Endothelial cell of umbilical vein (primary cell): ENCODE measurements at regions not wholly inside any gene's neighbourhood (a gene's known extent, or its start where the extent isn't known, plus 50 kb on each side); places are given as distances from the start of the nearest gene placed in this dataset.

Experiments used
- BruUV-seq: library from RNA; stranded (reverse); fragments of 400-500 nt; replicated peaks from 2 replicates; lab custom pipeline; 2021; lab: Mats Ljungman, UMichigan
- CTCF ChIA-PET: fragments of 300-600, 350-600 bp; sonication (Branson Sonifier 250); formaldehyde crosslinking; loops from one replicate; lab custom pipeline; 2021; ENCODE audit warnings: antibody characterized with exemption, inconsistent platforms; lab: Charles Lee
- POLR2A ChIA-PET: fragments of 300-600, 350-600 bp; sonication (Branson Sonifier 250); formaldehyde crosslinking; loops from one replicate; lab custom pipeline; 2021; ENCODE audit warnings: antibody characterized with exemption, inconsistent platforms; lab: Charles Lee
- DNase-seq: peaks from one replicate; pipeline ENCODE4 v3.0.0-alpha.2; 2011; ENCODE audit warnings: low read depth, low spot score
- FAIRE-seq: peaks from 2 replicates; lab custom pipeline; 2011; peaks lifted over from hg19 to GRCh38; lab: Jason Lieb, UNC
- H2AFZ ChIP-seq: 2 replicates; pipeline ENCODE4 v1.6.0; 2012; ENCODE audit warnings: low read depth, low read length, control low read depth, inconsistent platforms
- H3K27ac ChIP-seq: 2 replicates; pipeline ENCODE4 v1.5.1; 2011; ENCODE audit warnings: low read depth, mild to moderate bottlenecking, control low read depth, low read length, moderate library complexity; ENCODE audit not compliant: insufficient read depth
- H3K27me3 ChIP-seq, 2 experiments: 2 replicates each; pipeline versions ENCODE4 v1.6.0 to v1.6.1; 2011; ENCODE audit warnings: low read length in 2 of 2, mixed read lengths in 1 of 2; ENCODE audit not compliant: control insufficient read depth in 2 of 2, insufficient read depth in 2 of 2
- H3K36me3 ChIP-seq, 2 experiments: 2 replicates in 1 of 2; 3 replicates in 1 of 2; pipeline ENCODE4 v1.5.1; 2011; ENCODE audit warnings: low read length in 2 of 2, mild to moderate bottlenecking in 1 of 2, moderate library complexity in 1 of 2; ENCODE audit not compliant: control insufficient read depth in 2 of 2, insufficient read depth in 2 of 2; ENCODE audit errors: extremely low read depth in 1 of 2
- H3K4me1 ChIP-seq: 3 replicates; pipeline ENCODE4 v1.5.1; 2011; ENCODE audit warnings: mild to moderate bottlenecking, low read length; ENCODE audit not compliant: control insufficient read depth, insufficient read depth; ENCODE audit errors: extremely low read depth
- H3K4me2 ChIP-seq: 2 replicates; pipeline ENCODE4 v1.6.1; 2011; ENCODE audit warnings: low read length, control low read depth, mixed read lengths; ENCODE audit not compliant: insufficient read depth
- H3K4me3 ChIP-seq, 3 experiments: fragments of 200-600 bp in 1 of 3; sonication (generic), shearing (Covaris generic) in 1 of 3; replicated peaks in 1 of 3; 2 replicates each; pipeline ENCODE4 v1.5.1; 2011 to 2016; ENCODE audit warnings: control low read depth in 3 of 3, low read length in 3 of 3, mild to moderate bottlenecking in 2 of 3, inconsistent platforms in 1 of 3, low read depth in 1 of 3, moderate library complexity in 1 of 3; ENCODE audit not compliant: insufficient read depth in 1 of 3
- H3K79me2 ChIP-seq: 2 replicates; pipeline ENCODE4 v1.6.0; 2012; ENCODE audit warnings: low read length, inconsistent platforms; ENCODE audit not compliant: control insufficient read depth, insufficient read depth
- H3K9ac ChIP-seq: replicated peaks from 2 replicates; pipeline ENCODE3; 2011; ENCODE audit warnings: low read length, control low read depth; ENCODE audit not compliant: insufficient read depth; ENCODE audit errors: extremely low read depth
- H3K9me1 ChIP-seq: replicated peaks from 3 replicates; pipeline ENCODE4 v1.6.0; 2011; ENCODE audit warnings: mild to moderate bottlenecking, low read length; ENCODE audit not compliant: control insufficient read depth, insufficient read depth; ENCODE audit errors: extremely low read depth
- H3K9me3 ChIP-seq: replicated peaks from 2 replicates; pipeline ENCODE4 v1.5.1; 2012; ENCODE audit warnings: low read length, inconsistent platforms; ENCODE audit not compliant: control insufficient read depth, insufficient read depth
- H4K20me1 ChIP-seq: replicated peaks from 2 replicates; pipeline ENCODE3; 2011; ENCODE audit warnings: mild to moderate bottlenecking, low read length; ENCODE audit not compliant: control insufficient read depth, insufficient read depth; ENCODE audit errors: extremely low read depth
- CTCF ChIP-seq, 2 donors: IDR thresholded peaks; 1 replicate in 1 of 2; 2 replicates in 1 of 2; pipeline ENCODE4 v1.5.1; 2011; ENCODE audit warnings: low read length in 2 of 2, mild to moderate bottlenecking in 2 of 2, moderate library complexity in 2 of 2, control low read depth in 1 of 2, inconsistent platforms in 1 of 2, low read depth in 1 of 2; ENCODE audit not compliant: insufficient read depth in 1 of 2; ENCODE audit errors: extremely low read depth in 1 of 2
- EZH2 ChIP-seq: IDR thresholded peaks from 2 replicates; pipeline ENCODE4 v1.6.1; 2012; ENCODE audit warnings: borderline replicate concordance, low read depth, mild to moderate bottlenecking, moderate library complexity, low read length, inconsistent platforms; ENCODE audit not compliant: severe bottlenecking
- FOS ChIP-seq: IDR thresholded peaks from 2 replicates; pipeline ENCODE4 v1.6.1; 2011; ENCODE audit warnings: mild to moderate bottlenecking, low read length, moderate library complexity, borderline replicate concordance; ENCODE audit not compliant: insufficient read depth
- GATA2 ChIP-seq: IDR thresholded peaks from 2 replicates; pipeline ENCODE4 v1.7.0; 2011; ENCODE audit warnings: low read depth, mild to moderate bottlenecking, moderate library complexity, mixed read lengths, low read length; ENCODE audit not compliant: insufficient read length, insufficient read depth
- JUN ChIP-seq: IDR thresholded peaks from 2 replicates; pipeline ENCODE4 v1.6.1; 2011; ENCODE audit warnings: borderline replicate concordance, low read depth; ENCODE audit not compliant: insufficient read length, insufficient read depth
- MAX ChIP-seq: IDR thresholded peaks from 2 replicates; pipeline ENCODE4 v1.6.1; 2011; ENCODE audit not compliant: insufficient read depth, insufficient read length
- MYC ChIP-seq: IDR thresholded peaks from one replicate; pipeline ENCODE4 v1.6.1; 2011; ENCODE audit warnings: mild to moderate bottlenecking, low read depth, low read length
- POLR2A ChIP-seq: IDR thresholded peaks from 2 replicates; pipeline ENCODE4 v1.6.1; 2012; ENCODE audit warnings: low read depth, mild to moderate bottlenecking, control low read depth, low read length
- POLR2AphosphoS5 ChIP-seq: IDR thresholded peaks from 2 replicates; pipeline ENCODE4 v1.6.1; 2012; ENCODE audit warnings: low read depth, mild to moderate bottlenecking, control low read depth, low read length, moderate library complexity; ENCODE audit not compliant: insufficient read depth
- dilution Hi-C: fragments of 300-500 bp; cut with MboI; formaldehyde crosslinking; loops from one replicate; pipeline ENCODE4 v1.15.0; 2019; ENCODE audit warnings: low sequenced_read_pairs; ENCODE audit not compliant: extremely low pct_ligation_motif_present
- intact Hi-C: fragments of 100-400 bp; cut with micrococcal nuclease; formaldehyde crosslinking; loops from one replicate; pipeline ENCODE4 v1.10.0; 2022

- H4K20me1 ChIP-seq, result no peaks in the 10 kb centered on the region
- no peak for DNase-seq
- H3K36me3 ChIP-seq, result no peaks in the 10 kb centered on the region
- H3K4me2 ChIP-seq, result no peak overlapping the region
- no peak for FAIRE-seq
- CTCF ChIA-PET, result interaction anchor here (0.6 to 1.4 kb wide), 6 partner anchors 19 to 281 kb away, joined by 3 to 4 read pairs (median 3); no protein-coding TSS in a partner anchor
- no peaks in the 10 kb centered on the region for H3K27me3 ChIP-seq
- no peak overlapping the region for H3K9ac ChIP-seq
- H2AFZ ChIP-seq, result no peak overlapping the region
- no TSS peak for BruUV-seq
- POLR2A ChIA-PET, result interaction anchor here (0.5 kb wide), 1 partner anchor 61 kb away, joined by 3 read pairs; no protein-coding TSS in a partner anchor
- H3K4me3 ChIP-seq, result no peak overlapping the region
- H3K9me1 ChIP-seq, result no peaks in the 10 kb centered on the region
- TF ChIP-seq MAX, result no peak
- no peak for TF ChIP-seq EZH2
- no peak for TF ChIP-seq FOS
- TF ChIP-seq JUN, result no peak
- TF ChIP-seq POLR2A, result no peak
- TF ChIP-seq CTCF (IDR thresholded peaks at IDR 0.05; ENCODE audit: extremely low read depth in 1 of 2, insufficient read depth in 1 of 2, low read depth in 1 of 2, low read length in 2 of 2), result no peak
- no peak for TF ChIP-seq POLR2AphosphoS5
- no peak for TF ChIP-seq GATA2
- no peak for TF ChIP-seq MYC
- H3K79me2 ChIP-seq, result no peaks in the 10 kb centered on the region
- H3K4me1 ChIP-seq, result peaks cover 40% of the 10 kb centered on the region
- no peaks in the 10 kb centered on the region for H3K9me3 ChIP-seq
- H3K27ac ChIP-seq, result no peak overlapping the region
- intact Hi-C loops (loop anchor here (1.0 kb wide), 1 partner anchor 116 kb away; no protein-coding TSS in a partner anchor), dilution Hi-C loops (no loop called here)
Measured at GRCh38 chr6:11433860-11434259, 103.7 kb upstream of the TMEM170B start.
